Hepatocyte (in vitro differentiated cells): ENCODE measurements at regions not wholly inside any gene's neighbourhood (a gene's known extent, or its start where the extent isn't known, plus 50 kb on each side); places are given as distances from the start of the nearest gene placed in this dataset.

Experiments
- DNase-seq: peaks from one replicate; pipeline ENCODE4 v3.0.0-alpha.2; 2016; ENCODE audit warnings: low spot score
- H2AFZ ChIP-seq: fragments of 200-600 bp; sonication (generic); 2 replicates; pipeline ENCODE4 v1.6.0; 2016; ENCODE audit warnings: antibody characterized with exemption, mild to moderate bottlenecking
- H3K27ac ChIP-seq: fragments of 200-600 bp; sonication (generic); 2 replicates; pipeline ENCODE4 v1.5.1; 2016; ENCODE audit warnings: mild to moderate bottlenecking
- H3K27me3 ChIP-seq: fragments of 200-600 bp; sonication (generic); 2 replicates; pipeline ENCODE4 v1.6.1; 2016
- H3K36me3 ChIP-seq: fragments of 200-600 bp; sonication (generic); replicated peaks from 2 replicates; pipeline ENCODE4 v1.5.1; 2016; ENCODE audit warnings: low read depth; ENCODE audit not compliant: insufficient read depth
- H3K4me1 ChIP-seq: fragments of 200-600 bp; sonication (generic); 2 replicates; pipeline ENCODE4 v1.5.1; 2016; ENCODE audit warnings: mild to moderate bottlenecking, moderate library complexity; ENCODE audit not compliant: insufficient read depth
- H3K4me2 ChIP-seq: fragments of 200-600 bp; sonication (generic); 2 replicates; pipeline ENCODE4 v1.6.0; 2016
- H3K4me3 ChIP-seq: fragments of 200-600 bp; sonication (generic); 2 replicates; pipeline ENCODE4 v1.5.1; 2016; ENCODE audit warnings: mild to moderate bottlenecking
- H3K79me2 ChIP-seq: fragments of 200-600 bp; sonication (generic); 2 replicates; pipeline ENCODE4 v1.6.0; 2017; ENCODE audit warnings: mild to moderate bottlenecking
- H3K9me2 ChIP-seq: fragments of 200-600 bp; sonication (generic); replicated peaks from 2 replicates; pipeline ENCODE4 v1.6.0; 2017; ENCODE audit warnings: mild to moderate bottlenecking; ENCODE audit not compliant: insufficient read depth
- H3K9me3 ChIP-seq: fragments of 200-600 bp; sonication (generic); 2 replicates; pipeline ENCODE4 v1.5.1; 2016; ENCODE audit warnings: low read depth, mild to moderate bottlenecking
- H4K20me1 ChIP-seq: fragments of 200-600 bp; sonication (generic); 2 replicates; pipeline ENCODE4 v1.6.0; 2016; ENCODE audit warnings: mild to moderate bottlenecking; ENCODE audit not compliant: insufficient read depth, poor library complexity, severe bottlenecking
- CTCF ChIP-seq: fragments of 200-600 bp; sonication (generic); IDR thresholded peaks from 2 replicates; pipeline ENCODE4 v1.5.1; 2016; ENCODE audit warnings: antibody characterized with exemption, mild to moderate bottlenecking; ENCODE audit not compliant: poor library complexity
- EZH2 ChIP-seq: fragments of 200-600 bp; sonication (generic); IDR thresholded peaks from 2 replicates; pipeline ENCODE4 v1.6.1; 2016; ENCODE audit warnings: antibody characterized with exemption, mild to moderate bottlenecking, borderline replicate concordance
- EZH2phosphoT487 ChIP-seq: fragments of 200-600 bp; sonication (generic); IDR thresholded peaks from one replicate; pipeline ENCODE4 v1.6.1; 2018; ENCODE audit warnings: antibody characterized with exemption, mild to moderate bottlenecking, low read depth, moderate library complexity; ENCODE audit not compliant: unreplicated experiment, severe bottlenecking
- WGBS: methylation state at CpG from one replicate; pipeline ENCODE4 v1.1.6; 2016; ENCODE audit warnings: low lambda C conversion rate; ENCODE audit errors: missing lambda C conversion rate; 5-methylcytosine and 5-hydroxymethylcytosine counted together

GRCh38 chr17:63189930-63190329 is 223.9 kb downstream of the TANC2 start:
- no peaks in the 10 kb centered on the region for H3K36me3 ChIP-seq
- no peaks in the 10 kb centered on the region for H4K20me1 ChIP-seq
- TF ChIP-seq CTCF = no peak
- TF ChIP-seq EZH2phosphoT487 = no peak
- TF ChIP-seq EZH2 = no peak
- no peaks in the 10 kb centered on the region for H3K79me2 ChIP-seq
- no peak overlapping the region for H3K4me2 ChIP-seq
- no peak for DNase-seq
- H3K9me2 ChIP-seq = no peaks in the 10 kb centered on the region
- no peaks in the 10 kb centered on the region for H3K27me3 ChIP-seq
- H3K4me1 ChIP-seq = no peaks in the 10 kb centered on the region
- H3K9me3 ChIP-seq = no peaks in the 10 kb centered on the region
- no peak overlapping the region for H3K27ac ChIP-seq
- WGBS = 96% methylated on average over 3 of the region's 3 CpGs
- H2AFZ ChIP-seq = no peak overlapping the region
- no peak overlapping the region for H3K4me3 ChIP-seq

- H3K9me3 ChIP-seq = no peaks in the 10 kb centered on the region
- no peak overlapping the region for H2AFZ ChIP-seq
- no peak for DNase-seq
- TF ChIP-seq EZH2phosphoT487 (no peak), EZH2 (no peak), CTCF (no peak)
- H3K9me2 ChIP-seq = no peaks in the 10 kb centered on the region
- no peaks in the 10 kb centered on the region for H3K27me3 ChIP-seq
- H3K79me2 ChIP-seq = no peaks in the 10 kb centered on the region
- H3K4me3 ChIP-seq = no peak overlapping the region
- H3K4me1 ChIP-seq = no peaks in the 10 kb centered on the region
- no peak overlapping the region for H3K4me2 ChIP-seq
- H3K36me3 ChIP-seq = no peaks in the 10 kb centered on the region
- WGBS = 94% methylated on average over 3 of the region's 3 CpGs
- no peaks in the 10 kb centered on the region for H4K20me1 ChIP-seq
- H3K27ac ChIP-seq = no peak overlapping the region
Observed at GRCh38 chr17:63190821-63191370, 224.9 kb downstream of the TANC2 start.

GRCh38 chr17:63191610-63192009 is 225.6 kb downstream of the TANC2 start:
- Histone ChIP-seq H4K20me1 (no peaks in the 10 kb centered on the region), H3K4me1 (no peaks in the 10 kb centered on the region), H3K9me2 (no peaks in the 10 kb centered on the region), H3K27me3 (no peaks in the 10 kb centered on the region), H3K36me3 (no peaks in the 10 kb centered on the region), H3K79me2 (no peaks in the 10 kb centered on the region), H3K27ac (no peak overlapping the region), H3K4me2 (no peak overlapping the region), H3K4me3 (no peak overlapping the region), H3K9me3 (no peaks in the 10 kb centered on the region), H2AFZ (no peak overlapping the region)
- DNase-seq = no peak
- TF ChIP-seq EZH2phosphoT487 (no peak), EZH2 (no peak), CTCF (no peak)
- over 99% methylated on average over 8 of the region's 8 CpGs for WGBS

- no peaks in the 10 kb centered on the region for H3K9me2 ChIP-seq
- H3K4me1 ChIP-seq = no peaks in the 10 kb centered on the region
- DNase-seq = no peak
- no peak for TF ChIP-seq CTCF
- no peak for TF ChIP-seq EZH2phosphoT487
- TF ChIP-seq EZH2 = no peak
- H3K4me2 ChIP-seq = no peak overlapping the region
- no peak overlapping the region for H3K4me3 ChIP-seq
- H3K9me3 ChIP-seq = no peaks in the 10 kb centered on the region
- 83% methylated on average over 1 of the region's 1 CpG for WGBS
- no peaks in the 10 kb centered on the region for H3K79me2 ChIP-seq
- no peak overlapping the region for H3K27ac ChIP-seq
- no peaks in the 10 kb centered on the region for H3K36me3 ChIP-seq
- no peak overlapping the region for H2AFZ ChIP-seq
- no peaks in the 10 kb centered on the region for H4K20me1 ChIP-seq
- H3K27me3 ChIP-seq = no peaks in the 10 kb centered on the region
Observed at GRCh38 chr17:63193827-63194226, 227.8 kb downstream of the TANC2 start.
